HG03342 (cell line): ENCODE measurements at regions not wholly inside any gene's neighbourhood (a gene's known extent, or its start where the extent isn't known, plus 50 kb on each side); places are given as distances from the start of the nearest gene placed in this dataset.
"Not testable (repeated sequence)": the region's sequence is repeated elsewhere in the genome, so short reads cannot be mapped to it uniquely, and the experiment has no call there.

Experiments
- ATAC-seq: cut with Tn5 transposase; IDR thresholded peaks from one replicate; pipeline ENCODE4 v1.9.1; 2021; ENCODE audit warnings: mild to moderate bottlenecking, moderate library complexity; ENCODE audit not compliant: unreplicated experiment

GRCh38 chr10:11691319-11691755, 50.8 kb upstream of the ECHDC3 start:
- ATAC-seq = no peak

- no peak for ATAC-seq
These were observed 52.0 kb upstream of the ECHDC3 start for GRCh38 chr10:11689945-11690736.

GRCh38 chr10:11688448-11688795, 53.8 kb upstream of the ECHDC3 start:
- ATAC-seq = not testable (repeated sequence)

- ATAC-seq = no peak
These were observed 54.3 kb upstream of the ECHDC3 start for GRCh38 chr10:11687779-11688447.

- ATAC-seq = no peak
These were observed 54.8 kb upstream of the ECHDC3 start for GRCh38 chr10:11687357-11687771.

- no peak for ATAC-seq
These were observed 56.4 kb upstream of the ECHDC3 start for GRCh38 chr10:11685787-11686218.

- peak; percentile 62 for ATAC-seq
These were observed 57.2 kb upstream of the ECHDC3 start for GRCh38 chr10:11684717-11685645.

- peak; percentile 1 for ATAC-seq
These were observed 57.9 kb upstream of the ECHDC3 start for GRCh38 chr10:11684341-11684716.

- ATAC-seq = no peak
These were observed 58.5 kb upstream of the ECHDC3 start for GRCh38 chr10:11683529-11684320.

GRCh38 chr10:11682851-11683250, 59.3 kb upstream of the ECHDC3 start:
- ATAC-seq = no peak

GRCh38 chr10:11682267-11682683, 59.9 kb upstream of the ECHDC3 start:
- ATAC-seq = no peak

GRCh38 chr10:11680496-11680895, 61.7 kb upstream of the ECHDC3 start:
- ATAC-seq = no peak

GRCh38 chr10:11679946-11680345, 62.2 kb upstream of the ECHDC3 start:
- ATAC-seq = no peak

GRCh38 chr10:11678074-11678793, 63.9 kb upstream of the ECHDC3 start:
- peak; percentile 90 for ATAC-seq

GRCh38 chr10:11677480-11677879, 64.7 kb upstream of the ECHDC3 start:
- peak; percentile 29 for ATAC-seq

GRCh38 chr10:11673346-11674280, 62.2 kb upstream of the USP6NL start:
- ATAC-seq = no peak

GRCh38 chr10:11672836-11673235, 61.4 kb upstream of the USP6NL start:
- no peak for ATAC-seq

GRCh38 chr10:11670381-11670780, 58.9 kb upstream of the USP6NL start:
- no peak for ATAC-seq
